ENCODE measurements at regions not wholly inside any gene's neighbourhood (a gene's known extent, or its start where the extent isn't known, plus 50 kb on each side); places are given as distances from the start of the nearest gene placed in this dataset.
A peak's percentile ranks its signal among the peaks of the same experiment; 100 is the strongest.

DNA sequence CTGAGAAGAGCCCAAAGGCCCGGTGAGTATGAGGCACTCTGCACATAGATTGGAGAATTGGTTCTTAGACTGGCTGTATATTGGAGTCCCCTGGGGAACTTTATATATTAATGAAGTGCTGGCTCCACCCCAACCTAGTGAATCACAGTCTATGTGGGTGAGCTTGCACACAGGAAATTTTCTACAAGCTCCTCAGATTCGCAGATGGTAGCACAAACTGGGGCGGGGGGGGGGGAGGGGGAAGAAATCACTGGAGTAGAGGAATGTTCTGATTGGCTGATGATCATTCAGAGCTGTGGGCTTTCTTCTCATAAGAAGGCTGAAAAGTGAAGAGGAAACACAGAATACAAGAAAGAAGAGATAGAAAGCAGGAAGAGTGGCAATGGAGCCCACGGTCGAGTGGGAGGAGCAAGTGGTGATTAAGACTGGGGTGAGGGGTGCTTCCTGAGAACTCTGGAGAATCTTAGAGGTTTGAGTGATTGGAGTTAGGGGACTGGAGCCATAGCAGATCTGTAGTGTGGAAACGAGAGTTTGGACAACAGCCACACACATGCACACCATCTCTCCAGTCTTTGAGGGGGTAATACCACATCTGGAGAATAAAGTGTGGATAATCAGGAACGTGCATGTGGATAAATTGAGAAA, 465.9 kb upstream of the DAB1 start:
- in situ Hi-C loops (cut with MboI; ENCODE audit: low pct_unique_long_range_greater_than_20kb in 2 of 9, low sequenced_read_pairs in 9 of 9, unreplicated experiment in 9 of 9): no loop called here
- peak in 5 of 8 experiments; percentile 38 to 84 (median 80) for ATAC-seq (replicated peaks in 6 of 8)
- 0 to 91% (median 62%) methylated on average over 1 to 6 of the region's 7 CpGs for WGBS, 10 experiments

GRCh38 chr1:57887964-57888491, 464.2 kb upstream of the DAB1 start:
- 0 to 50% (median 43%) methylated on average over 2 to 5 of the region's 5 CpGs; no CpG with 5 or more reads in 2 of the 10 experiments for WGBS, 10 experiments
- H3K4me3 ChIP-seq: no peak overlapping the region
- peak in 5 of 8 experiments; percentile 61 to 72 (median 71) for ATAC-seq (replicated peaks in 6 of 8)
- in situ Hi-C loops (cut with MboI; ENCODE audit: low pct_unique_long_range_greater_than_20kb in 2 of 9, low sequenced_read_pairs in 9 of 9, unreplicated experiment in 9 of 9): no loop called here
- H3K27ac ChIP-seq: no peak overlapping the region
- peaks cover 17 to 48% of the 10 kb centered on the region in 2 donors for H3K4me1 ChIP-seq (replicated peaks in 1 of 2)

More for the DNA sequence above, 465.9 kb upstream of the DAB1 start:
- H3K4me3 ChIP-seq: no peak overlapping the region
- H3K27ac ChIP-seq: no peak overlapping the region
- H3K4me1 ChIP-seq (replicated peaks in 1 of 2): peaks cover 20 to 41% of the 10 kb centered on the region in 2 donors

- no peak overlapping the region for H3K4me3 ChIP-seq
- 36 to 100% (median 97%) methylated on average over 1 to 5 of the region's 7 CpGs; no CpG with 5 or more reads in 2 of the 10 experiments for whole genome bisulfite sequencing, 10 experiments
- no peak for ATAC-seq (replicated peaks in 6 of 8)
- no peak overlapping the region for H3K27ac ChIP-seq
- peaks cover 33 to 64% of the 10 kb centered on the region in 2 donors for H3K4me1 ChIP-seq (replicated peaks in 1 of 2)
- in situ Hi-C loops (cut with MboI; ENCODE audit: low pct_unique_long_range_greater_than_20kb in 2 of 9, low sequenced_read_pairs in 9 of 9, unreplicated experiment in 9 of 9): no loop called here
Observed at GRCh38 chr1:57886376-57886775, 462.5 kb upstream of the DAB1 start.

- Histone ChIP-seq H3K4me3 (no peak overlapping the region), H3K27ac (peak overlapping the region in 1 of 2 donors; percentile 6), H3K4me1 (replicated peaks in 1 of 2) (peaks cover 31 to 48% of the 10 kb centered on the region in 2 donors)
- WGBS, 10 experiments: 75 to 97% (median 88%) methylated on average over 2 to 4 of the region's 4 CpGs; no CpG with 5 or more reads in 2 of the 10 experiments
- in situ Hi-C loops (cut with MboI; ENCODE audit: low pct_unique_long_range_greater_than_20kb in 2 of 9, low sequenced_read_pairs in 9 of 9, unreplicated experiment in 9 of 9): no loop called here
- ATAC-seq (replicated peaks in 6 of 8): peak in 1 of 8 experiments; percentile 26
Observed at GRCh38 chr1:57883642-57883995, 459.8 kb upstream of the DAB1 start.

GRCh38 chr1:57882934-57883641, 459.2 kb upstream of the DAB1 start:
- in situ Hi-C loops (cut with MboI; ENCODE audit: low pct_unique_long_range_greater_than_20kb in 2 of 9, low sequenced_read_pairs in 9 of 9, unreplicated experiment in 9 of 9): no loop called here
- Histone ChIP-seq H3K27ac (peak overlapping the region in 1 of 2 donors; percentile 8), H3K4me1 (replicated peaks in 1 of 2) (peaks cover 29 to 42% of the 10 kb centered on the region in 2 donors), H3K4me3 (no peak overlapping the region)
- ATAC-seq (replicated peaks in 6 of 8): peak in 5 of 8 experiments; percentile 24 to 62 (median 59)
- WGBS, 10 experiments: 10 to 79% (median 70%) methylated on average over 2 to 6 of the region's 6 CpGs

GRCh38 chr1:57882072-57882471, 458.2 kb upstream of the DAB1 start:
- Histone ChIP-seq H3K27ac (no peak overlapping the region), H3K4me3 (no peak overlapping the region), H3K4me1 (replicated peaks in 1 of 2) (peaks cover 22 to 35% of the 10 kb centered on the region in 2 donors)
- in situ Hi-C loops (cut with MboI; ENCODE audit: low pct_unique_long_range_greater_than_20kb in 2 of 9, low sequenced_read_pairs in 9 of 9, unreplicated experiment in 9 of 9): no loop called here
- peak in 5 of 8 experiments; percentile 40 to 54 (median 54) for ATAC-seq (replicated peaks in 6 of 8)
- WGBS, 10 experiments: 0 to 83% (median 65%) methylated on average over 1 to 3 of the region's 3 CpGs; no CpG with 5 or more reads in 4 of the 10 experiments

DNA sequence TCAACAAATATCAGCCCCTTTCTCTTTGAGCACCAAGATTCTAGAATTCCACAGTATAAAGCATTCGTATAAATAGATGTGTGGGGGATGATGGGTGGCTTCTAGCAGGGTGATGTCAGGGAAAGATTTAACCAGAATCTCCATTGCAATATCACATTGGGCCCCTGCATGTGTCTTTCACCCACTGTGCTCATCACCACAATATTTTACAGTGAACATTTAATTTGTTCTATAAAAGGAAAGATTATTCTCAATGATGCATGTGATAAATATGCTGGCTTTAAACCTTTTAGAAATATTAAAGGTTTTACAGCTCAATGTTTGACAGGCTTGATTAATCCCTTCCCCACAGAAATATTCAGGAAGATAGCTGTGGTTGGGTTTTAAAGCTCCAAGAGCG, 457.8 kb upstream of the DAB1 start:
- Histone ChIP-seq H3K4me3 (no peak overlapping the region), H3K27ac (no peak overlapping the region), H3K4me1 (replicated peaks in 1 of 2) (peaks cover 22 to 35% of the 10 kb centered on the region in 2 donors)
- 0 to 88% (median 62%) methylated on average over 1 to 2 of the region's 2 CpGs; no CpG with 5 or more reads in 2 of the 10 experiments for WGBS, 10 experiments
- in situ Hi-C loops (cut with MboI; ENCODE audit: low pct_unique_long_range_greater_than_20kb in 2 of 9, low sequenced_read_pairs in 9 of 9, unreplicated experiment in 9 of 9): no loop called here
- ATAC-seq (replicated peaks in 6 of 8): peak in 5 of 8 experiments; percentile 76 to 83 (median 78)

DNA sequence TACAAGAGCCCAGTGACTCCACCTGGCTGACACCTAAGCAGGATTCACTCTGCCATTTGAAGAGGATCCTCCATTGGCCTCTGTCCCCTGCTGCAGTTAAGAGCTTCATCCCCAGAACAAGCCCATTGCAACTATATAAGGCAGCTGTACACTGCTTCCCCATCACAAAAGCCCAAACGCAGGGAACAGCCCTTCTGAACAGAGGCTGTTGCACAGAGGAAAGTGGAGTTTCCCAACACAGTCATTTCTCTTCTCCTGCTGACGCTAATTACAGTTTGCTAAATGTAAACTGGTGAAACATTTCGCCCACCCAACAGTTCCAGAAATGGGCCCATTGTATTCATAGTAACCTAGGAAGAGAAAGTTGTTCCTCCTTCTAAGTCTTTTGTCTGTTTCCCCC, 455.8 kb upstream of the DAB1 start:
- Histone ChIP-seq H3K4me3 (no peak overlapping the region), H3K4me1 (replicated peaks in 1 of 2) (peaks cover 23 to 44% of the 10 kb centered on the region in 2 donors), H3K27ac (no peak overlapping the region)
- WGBS, 10 experiments: 32 to 100% (median 84%) methylated on average over 1 to 3 of the region's 3 CpGs; no CpG with 5 or more reads in 3 of the 10 experiments
- in situ Hi-C loops (cut with MboI; ENCODE audit: low pct_unique_long_range_greater_than_20kb in 2 of 9, low sequenced_read_pairs in 9 of 9, unreplicated experiment in 9 of 9): no loop called here
- ATAC-seq (replicated peaks in 6 of 8): no peak

DNA sequence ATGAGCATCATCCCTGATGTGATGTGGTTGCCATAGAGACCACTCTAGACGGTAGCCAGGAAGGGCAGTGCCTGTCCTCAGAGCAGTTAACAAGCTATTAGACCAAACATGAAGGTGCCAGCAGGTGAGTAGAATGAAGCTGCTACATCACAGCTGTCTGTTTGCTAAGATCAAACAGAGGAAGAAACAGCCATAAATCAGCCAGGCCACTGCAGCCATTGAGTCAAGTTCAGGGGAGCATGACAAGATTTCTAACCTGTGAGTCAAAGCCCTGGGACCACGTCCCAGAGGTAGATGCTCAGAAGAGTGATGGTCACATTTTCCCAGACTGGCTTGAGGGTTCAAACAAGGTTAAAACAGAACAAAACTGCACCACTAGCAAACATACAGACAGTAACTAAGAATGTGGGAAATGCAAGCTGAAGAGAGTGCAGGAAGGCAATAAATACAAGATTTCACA, 450.6 kb upstream of the DAB1 start:
- Histone ChIP-seq H3K27ac (no peak overlapping the region), H3K4me1 (replicated peaks in 1 of 2) (peaks cover 3 to 19% of the 10 kb centered on the region in 2 donors), H3K4me3 (no peak overlapping the region)
- ATAC-seq (replicated peaks in 6 of 8): peak in 5 of 8 experiments; percentile 62 to 86 (median 85)
- 0 to 73% (median 10%) methylated on average over 1 to 2 of the region's 2 CpGs; no CpG with 5 or more reads in 3 of the 10 experiments for WGBS, 10 experiments
- in situ Hi-C loops (cut with MboI; ENCODE audit: low pct_unique_long_range_greater_than_20kb in 2 of 9, low sequenced_read_pairs in 9 of 9, unreplicated experiment in 9 of 9): no loop called here

GRCh38 chr1:57872913-57873312, 449.1 kb upstream of the DAB1 start:
- no peak overlapping the region for H3K4me3 ChIP-seq
- no peak overlapping the region for H3K27ac ChIP-seq

GRCh38 chr1:57868908-57869307, 445.0 kb upstream of the DAB1 start:
- no peak overlapping the region for H3K4me3 ChIP-seq
- H3K27ac ChIP-seq: no peak overlapping the region
- H3K4me1 ChIP-seq (replicated peaks in 1 of 2): peaks cover 20 to 25% of the 10 kb centered on the region in 2 donors
- in situ Hi-C loops (cut with MboI; ENCODE audit: low pct_unique_long_range_greater_than_20kb in 2 of 9, low sequenced_read_pairs in 9 of 9, unreplicated experiment in 9 of 9): no loop called here
- ATAC-seq (replicated peaks in 6 of 8): no peak
- WGBS, 10 experiments: 8 to 100% (median 76%) methylated on average over 1 of the region's 1 CpG

More at GRCh38 chr1:57872913-57873312, 449.1 kb upstream of the DAB1 start:
- in situ Hi-C loops (cut with MboI; ENCODE audit: low pct_unique_long_range_greater_than_20kb in 2 of 9, low sequenced_read_pairs in 9 of 9, unreplicated experiment in 9 of 9): no loop called here
- ATAC-seq (replicated peaks in 6 of 8): no peak
- peaks cover 7 to 19% of the 10 kb centered on the region in 2 donors for H3K4me1 ChIP-seq (replicated peaks in 1 of 2)

- in situ Hi-C loops (cut with MboI; ENCODE audit: low pct_unique_long_range_greater_than_20kb in 2 of 9, low sequenced_read_pairs in 9 of 9, unreplicated experiment in 9 of 9): no loop called here
- 0 to 78% (median 45%) methylated on average over 2 to 3 of the region's 3 CpGs; no CpG with 5 or more reads in 2 of the 10 experiments for WGBS, 10 experiments
Observed at GRCh38 chr1:57868239-57868638, 444.4 kb upstream of the DAB1 start.

DNA sequence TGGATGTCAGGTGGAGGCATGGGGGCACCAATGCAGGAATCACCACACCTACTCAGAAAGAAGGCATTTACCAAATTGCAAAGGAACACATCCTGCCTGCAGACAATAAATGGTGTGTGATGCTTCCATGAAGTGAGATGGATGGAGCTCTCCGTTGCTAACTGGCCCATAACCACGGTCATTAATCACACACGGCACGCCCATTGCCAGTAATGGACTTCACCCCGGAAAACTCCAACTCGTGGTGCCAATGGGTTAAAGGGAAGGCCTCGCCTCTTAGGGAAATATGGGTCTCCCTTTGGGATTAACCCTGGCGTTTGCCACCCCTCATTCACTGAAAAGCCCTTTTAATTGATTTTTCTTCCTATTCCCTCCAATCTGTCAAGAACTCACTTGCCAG, 443.1 kb upstream of the DAB1 start:
- no peak overlapping the region for H3K4me3 ChIP-seq
- in situ Hi-C loops (cut with MboI; ENCODE audit: low pct_unique_long_range_greater_than_20kb in 2 of 9, low sequenced_read_pairs in 9 of 9, unreplicated experiment in 9 of 9): no loop called here
- H3K4me1 ChIP-seq (replicated peaks in 1 of 2): peaks cover 18 to 25% of the 10 kb centered on the region in 2 donors
- peak in 4 of 8 experiments; percentile 23 to 61 (median 36) for ATAC-seq (replicated peaks in 6 of 8)
- whole genome bisulfite sequencing, 10 experiments: 31 to 93% (median 71%) methylated on average over 3 to 8 of the region's 8 CpGs; no CpG with 5 or more reads in 2 of the 10 experiments
- no peak overlapping the region for H3K27ac ChIP-seq

More at GRCh38 chr1:57868239-57868638, 444.4 kb upstream of the DAB1 start:
- no peak overlapping the region for H3K27ac ChIP-seq
- H3K4me3 ChIP-seq: no peak overlapping the region
- H3K4me1 ChIP-seq (replicated peaks in 1 of 2): peaks cover 18 to 25% of the 10 kb centered on the region in 2 donors
- ATAC-seq (replicated peaks in 6 of 8): peak in 3 of 8 experiments; percentile 34 to 75 (median 39)

All from motor neuron (in vitro differentiated cells).